ENCODE measurements at regions not wholly inside any gene's neighbourhood (a gene's known extent, or its start where the extent isn't known, plus 50 kb on each side); places are given as distances from the start of the nearest gene placed in this dataset.
"Not testable (repeated sequence)": the region's sequence is repeated elsewhere in the genome, so short reads cannot be mapped to it uniquely, and the experiment has no call there.

DNA sequence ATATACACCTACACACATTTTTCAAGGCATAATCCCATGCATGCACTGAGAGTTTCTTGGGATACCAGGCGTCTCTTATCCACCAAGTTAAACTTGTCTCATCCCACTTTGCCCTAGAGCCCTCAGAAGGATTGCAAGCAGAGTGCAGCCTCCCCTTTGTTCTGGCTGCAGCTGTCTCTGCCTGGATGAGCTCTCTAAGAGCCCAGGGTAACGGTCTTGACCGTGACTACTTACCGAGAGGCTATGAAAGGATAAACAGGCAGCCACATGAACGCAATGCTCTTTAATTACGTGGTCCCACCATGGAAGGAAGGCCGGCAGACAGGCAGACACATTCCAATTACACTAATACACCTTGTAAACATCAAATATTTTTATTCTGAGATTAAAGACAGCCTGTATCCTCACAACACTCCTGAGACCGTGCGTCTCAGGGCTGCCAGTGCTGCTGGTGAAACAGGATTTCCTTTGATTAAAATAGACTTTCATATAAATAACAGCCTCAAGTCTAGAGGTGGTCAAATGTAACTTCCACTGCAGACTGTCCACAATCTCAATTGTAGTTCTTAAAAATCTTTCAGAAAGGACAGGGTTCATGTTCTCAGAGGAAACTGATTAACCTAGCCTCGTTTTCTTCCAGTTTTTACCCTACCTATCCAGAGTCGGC lies 210.0 kb upstream of the PRDM1 start:
- no peak for DNase-seq

DNA sequence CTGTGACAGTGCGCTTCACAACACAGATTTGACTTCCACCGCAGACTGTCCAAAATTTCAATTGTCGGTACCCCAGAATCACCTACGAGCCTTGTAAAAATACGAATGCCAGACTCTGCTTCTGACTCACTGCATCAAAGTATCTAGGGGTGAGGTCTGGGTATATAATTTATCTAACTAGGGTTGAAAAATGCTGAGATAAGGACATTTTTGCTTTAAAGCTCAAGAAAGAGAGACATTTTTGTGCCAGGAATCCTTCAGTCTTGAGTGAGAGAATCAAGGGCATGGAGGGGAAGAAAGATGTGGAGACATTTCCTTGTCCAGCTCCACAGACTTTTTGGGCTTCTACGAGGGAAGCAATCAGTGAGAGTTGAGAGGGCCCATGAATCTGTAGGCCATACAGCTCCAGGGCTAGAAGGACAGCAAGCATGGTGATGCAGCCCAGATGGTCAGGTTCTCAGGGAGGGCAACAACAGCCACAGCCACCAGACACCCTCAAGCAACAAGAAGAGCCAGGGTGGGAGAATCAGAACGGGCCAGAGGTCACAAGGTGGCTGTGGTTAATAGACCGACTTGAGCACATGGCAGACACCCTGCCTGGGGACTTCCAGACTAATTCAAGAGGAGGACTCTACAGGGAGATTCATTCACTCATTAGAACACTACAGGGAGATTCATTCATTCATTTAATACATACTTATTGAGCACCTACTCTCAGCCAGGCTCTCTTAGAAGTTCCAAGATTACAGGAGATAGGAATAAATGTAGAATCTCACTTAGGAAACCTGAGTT lies 211.1 kb upstream of the PRDM1 start:
- no peak for DNase-seq

DNA sequence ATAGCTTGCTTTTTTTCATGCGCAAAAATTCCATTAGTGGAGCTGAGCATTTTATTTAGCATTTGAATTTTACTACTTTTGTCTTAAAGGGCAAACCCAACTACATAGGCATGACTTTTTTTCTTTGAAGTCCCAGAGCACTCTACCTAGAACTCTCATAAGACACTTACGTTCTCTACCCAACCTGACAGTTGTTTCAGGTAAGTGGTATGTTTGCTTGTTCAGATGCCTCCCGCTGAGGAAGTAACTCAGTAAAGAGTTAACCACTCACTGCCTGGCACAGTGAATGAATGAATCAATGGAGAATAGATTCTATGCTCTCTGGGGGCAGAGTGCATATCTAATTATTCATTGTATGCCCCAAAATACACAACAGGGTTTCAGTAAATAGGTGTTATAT lies 212.3 kb upstream of the PRDM1 start:
- DNase-seq: no peak

DNA sequence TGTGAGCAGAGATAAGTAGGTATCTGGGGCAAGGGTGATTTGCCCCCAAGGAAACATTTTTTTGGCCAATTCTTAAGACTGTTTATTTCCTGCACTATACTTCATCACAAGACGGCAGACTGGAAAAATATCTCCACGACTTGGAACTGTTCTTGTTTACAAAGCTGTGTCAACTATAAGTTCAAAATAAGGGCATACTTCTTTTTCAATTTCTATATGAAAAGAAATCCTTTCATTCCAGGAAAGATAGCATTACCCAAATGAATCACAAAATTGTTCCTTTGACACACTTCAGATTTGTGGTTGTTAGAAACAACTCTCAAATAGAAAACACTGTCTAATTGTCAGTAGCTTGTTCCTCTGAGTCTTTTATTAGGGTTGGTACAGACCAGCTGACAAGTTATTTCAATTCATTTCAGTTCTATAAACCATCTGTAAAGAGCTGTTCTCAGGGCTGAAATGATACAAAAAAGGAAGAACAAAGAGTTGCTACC lies 212.9 kb upstream of the PRDM1 start:
- DNase-seq: no peak

DNA sequence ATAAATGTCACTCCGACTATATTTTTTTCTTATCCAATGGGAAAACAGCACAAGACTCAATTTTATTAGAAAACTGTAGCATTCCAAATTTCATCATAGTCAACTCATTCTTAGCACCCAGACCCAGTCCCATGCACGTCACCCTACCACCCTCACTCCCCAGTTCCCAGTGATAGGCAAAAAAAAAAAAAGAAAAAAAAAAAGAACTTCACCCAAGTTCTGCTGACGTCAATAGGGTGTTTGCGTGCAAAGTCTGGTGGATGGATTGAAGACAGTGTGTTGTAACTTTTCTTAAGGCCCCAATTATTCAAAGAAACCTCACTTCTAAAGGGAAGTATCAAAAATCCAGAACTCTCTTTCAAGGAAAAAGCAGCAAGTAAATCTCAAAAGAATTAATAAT lies 213.9 kb upstream of the PRDM1 start:
- DNase-seq: no peak

DNA sequence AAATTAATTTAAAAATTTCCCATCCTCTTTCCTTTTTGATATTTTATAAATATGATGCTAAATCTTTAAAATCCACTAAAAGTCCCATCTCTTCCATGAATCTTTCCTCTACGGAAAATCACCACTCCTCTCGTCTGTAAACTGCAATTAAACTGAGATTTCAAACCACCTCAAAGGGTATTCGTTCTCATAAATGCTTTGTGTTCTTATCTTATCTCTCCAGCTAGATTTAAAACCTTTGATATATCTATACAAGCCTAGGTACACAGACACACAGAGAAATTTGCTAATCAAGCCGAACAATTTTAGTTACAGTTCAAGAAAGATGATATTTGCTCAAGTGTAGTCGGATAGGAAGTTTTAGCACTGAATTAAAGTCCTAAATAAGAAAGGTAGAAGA lies 214.6 kb upstream of the PRDM1 start:
- no peak for DNase-seq

DNA sequence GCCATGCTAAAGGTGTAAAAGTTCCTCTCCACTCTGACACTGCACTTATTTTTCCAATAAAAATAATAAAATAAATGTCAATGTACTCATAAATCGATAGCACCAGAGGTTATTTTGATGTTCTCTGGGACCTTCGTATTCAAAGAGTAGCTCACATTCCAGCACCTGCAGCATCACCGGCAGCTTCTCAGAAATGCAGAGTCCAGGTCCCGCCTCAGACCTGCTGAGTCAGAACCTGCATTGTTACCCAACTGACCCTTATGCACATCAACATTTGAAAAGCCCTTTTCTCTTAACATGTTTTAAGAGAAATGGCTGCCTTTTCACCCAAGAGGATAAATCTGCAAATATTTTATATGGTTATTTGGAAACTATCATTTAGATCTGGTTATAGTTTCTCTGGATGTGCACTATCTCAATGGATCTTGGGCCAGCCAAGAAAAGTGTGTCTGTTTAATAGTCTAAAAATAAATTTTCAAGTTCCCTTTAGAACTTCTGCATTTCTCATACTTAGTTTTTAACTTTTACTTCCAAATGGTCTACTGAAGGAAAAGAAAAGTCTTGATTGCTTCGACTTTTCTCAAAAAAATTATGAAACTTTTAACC lies 216.2 kb upstream of the PRDM1 start:
- DNase-seq: no peak

DNA sequence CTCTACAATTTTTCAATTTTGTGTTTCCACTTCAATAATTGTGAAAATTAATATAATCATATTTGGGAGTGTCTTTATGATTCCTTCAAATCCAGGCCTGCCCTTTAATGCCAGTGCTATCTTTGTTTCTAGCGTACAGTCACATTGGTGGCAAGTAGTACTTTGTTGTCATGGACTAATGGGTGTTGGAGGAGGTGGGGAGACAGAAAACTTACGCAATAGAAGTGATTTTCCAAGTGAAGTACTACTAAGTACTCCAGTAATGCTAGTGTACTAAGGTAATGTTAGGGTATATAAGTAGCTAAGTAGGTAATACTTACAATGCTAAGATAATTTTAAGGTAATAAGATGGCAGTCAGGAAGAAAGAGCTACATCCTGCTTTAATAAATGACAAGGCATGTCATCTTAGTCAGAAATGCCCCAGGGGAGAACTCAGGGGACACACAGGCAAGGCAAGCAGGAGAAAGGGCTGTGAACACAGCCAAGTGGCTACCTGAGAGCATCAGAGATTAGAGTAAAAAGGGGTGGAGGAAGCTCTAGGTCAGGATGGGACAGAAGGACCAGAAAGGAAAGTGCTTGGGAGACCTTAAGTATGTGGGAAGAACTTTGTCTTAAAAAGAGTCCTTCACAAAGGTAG lies 217.2 kb upstream of the PRDM1 start:
- no peak for DNase-seq

DNA sequence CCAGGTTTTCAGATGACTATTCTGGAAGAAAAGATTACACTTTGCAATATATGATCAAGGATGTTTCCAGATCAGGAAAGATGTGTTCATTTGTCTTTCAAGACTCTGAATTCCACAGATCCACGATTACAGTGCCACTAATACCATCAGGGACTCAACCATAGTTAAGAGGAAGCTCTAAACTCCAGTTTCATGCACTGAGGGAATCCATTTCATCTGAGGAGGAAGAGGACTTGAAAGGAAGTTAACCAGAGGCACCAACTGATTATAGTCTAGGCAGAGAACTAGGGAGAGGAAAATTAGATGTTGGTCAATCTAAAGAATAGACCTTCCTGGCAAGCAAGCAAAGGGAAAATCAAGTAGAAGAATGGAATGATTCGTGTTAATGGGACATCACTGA lies 218.3 kb upstream of the PRDM1 start:
- DNase-seq: no peak

DNA sequence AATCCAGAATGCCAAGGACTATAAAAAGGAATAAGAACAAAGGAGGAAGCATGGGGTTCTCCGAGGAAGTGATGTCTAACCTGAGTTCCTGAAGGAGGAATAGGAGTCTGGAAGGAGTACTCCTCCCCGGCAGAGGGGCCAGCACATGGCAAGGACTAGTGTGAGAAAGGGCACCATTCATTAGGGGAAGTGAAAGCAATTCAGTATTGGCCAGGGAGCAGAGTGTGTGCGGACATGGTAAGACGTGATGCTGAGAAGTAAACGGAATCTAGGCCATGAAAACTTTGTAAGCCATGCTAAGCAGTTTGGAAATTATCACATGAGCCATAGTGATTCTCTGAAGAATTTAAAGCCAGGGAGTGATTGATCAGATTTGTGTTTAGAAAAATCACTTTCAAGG lies 218.9 kb upstream of the PRDM1 start:
- no peak for DNase-seq

DNA sequence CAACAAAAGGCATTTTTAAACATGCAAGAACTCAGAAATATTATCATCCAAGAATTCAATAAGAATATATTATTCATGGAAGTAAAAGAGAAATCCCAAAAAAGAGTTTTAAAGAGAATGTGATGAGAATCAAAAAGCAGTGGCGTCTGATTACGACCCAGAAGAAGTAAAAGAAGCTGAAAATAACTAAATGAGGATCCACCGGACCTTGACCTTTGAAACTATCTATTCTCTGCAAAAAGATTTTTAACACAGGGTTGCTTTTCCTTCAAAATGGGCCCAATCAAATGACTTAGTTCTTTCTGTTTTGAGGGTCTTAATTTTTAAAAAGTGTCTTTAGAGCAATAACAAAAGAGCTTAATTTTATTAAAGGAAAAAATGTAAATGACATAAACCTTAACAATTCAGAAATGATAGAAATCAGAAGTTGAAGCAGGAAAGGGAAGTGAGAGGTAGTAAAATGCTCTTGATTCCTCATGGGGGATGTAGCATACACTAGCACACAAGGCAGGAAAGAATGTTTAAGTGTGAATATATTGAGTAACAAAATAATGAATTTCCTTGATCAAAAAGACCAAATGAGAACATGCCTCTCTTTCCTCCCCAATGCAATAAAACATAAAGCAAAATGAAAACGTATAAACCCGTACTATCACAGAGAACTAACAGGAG lies 223.1 kb upstream of the PRDM1 start:
- no peak for DNase-seq

DNA sequence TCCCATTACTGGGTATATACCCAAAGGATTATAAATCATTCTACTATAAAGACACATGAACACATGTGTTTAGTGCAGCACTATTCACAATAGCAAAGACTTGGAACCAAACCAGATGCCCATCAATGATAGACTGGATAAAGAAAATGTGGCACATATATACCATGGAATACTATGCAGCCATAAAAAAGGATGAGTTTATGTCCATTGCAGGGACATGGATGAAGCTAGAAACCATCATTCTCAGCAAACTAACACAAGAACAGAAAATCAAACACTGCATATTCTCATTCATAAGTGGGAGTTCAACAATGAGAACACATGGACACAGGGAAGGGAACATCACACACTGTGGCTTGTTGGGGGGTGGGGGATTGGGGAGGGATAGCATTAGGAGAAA lies 225.2 kb upstream of the PRDM1 start:
- DNase-seq: not testable (repeated sequence)

DNA sequence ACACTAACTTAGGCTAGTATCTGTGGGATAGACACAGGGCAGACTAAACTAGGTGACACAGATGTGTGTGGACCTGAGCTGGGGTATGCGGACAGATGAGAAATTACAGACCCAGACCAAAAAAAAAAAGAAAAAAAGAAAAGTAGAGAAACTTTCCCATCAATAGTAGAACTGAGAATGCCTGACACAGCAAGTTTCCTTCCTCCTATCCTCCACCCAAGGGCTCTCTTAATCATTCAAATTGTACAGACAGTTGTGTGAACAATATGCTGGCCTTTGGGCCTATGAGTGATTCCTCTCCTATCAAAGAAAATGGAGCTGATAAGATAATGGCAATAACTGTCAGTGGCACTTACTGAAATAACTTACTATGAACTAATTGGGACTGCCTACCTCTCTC lies 226.7 kb upstream of the PRDM1 start:
- DNase-seq: no peak

DNA sequence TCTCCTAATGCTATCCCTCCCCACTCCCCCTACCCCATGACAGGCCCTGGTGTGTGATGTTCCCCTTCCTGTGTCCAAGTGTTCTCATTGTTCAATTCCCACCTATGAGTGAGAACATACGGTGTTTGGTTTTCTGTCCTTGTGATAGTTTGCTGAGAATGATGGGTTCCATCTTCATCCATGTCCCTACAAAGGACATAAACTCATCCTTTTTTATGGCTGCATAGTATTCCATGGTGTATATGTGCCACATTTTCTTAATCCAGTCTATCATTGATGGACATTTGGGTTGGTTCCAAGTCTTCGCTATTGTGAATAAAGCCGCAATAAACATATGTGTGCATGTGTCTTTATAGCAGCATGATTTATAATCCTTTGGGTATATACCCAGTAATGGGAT lies 227.5 kb upstream of the PRDM1 start:
- DNase-seq: not testable (repeated sequence)

DNA sequence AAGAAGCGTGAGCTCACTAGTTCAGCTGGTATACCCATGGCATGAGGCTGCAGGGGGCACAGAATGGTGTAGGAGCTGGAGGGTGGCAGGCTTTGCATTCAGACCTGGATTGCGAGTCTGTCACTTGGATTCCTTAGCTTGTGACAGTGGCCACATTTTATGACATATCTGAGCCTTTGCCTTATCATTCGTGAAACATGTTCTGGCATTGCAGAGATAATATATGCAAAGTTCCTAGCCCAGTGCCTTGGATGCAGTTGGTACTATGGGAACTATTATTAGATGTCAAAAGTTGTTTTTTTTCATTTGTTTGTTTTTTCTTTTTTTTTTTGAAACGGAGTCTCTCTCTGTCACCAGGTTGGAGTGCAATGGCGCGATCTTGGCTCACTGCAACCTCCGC lies 230.7 kb upstream of the PRDM1 start:
- no peak for DNase-seq

DNA sequence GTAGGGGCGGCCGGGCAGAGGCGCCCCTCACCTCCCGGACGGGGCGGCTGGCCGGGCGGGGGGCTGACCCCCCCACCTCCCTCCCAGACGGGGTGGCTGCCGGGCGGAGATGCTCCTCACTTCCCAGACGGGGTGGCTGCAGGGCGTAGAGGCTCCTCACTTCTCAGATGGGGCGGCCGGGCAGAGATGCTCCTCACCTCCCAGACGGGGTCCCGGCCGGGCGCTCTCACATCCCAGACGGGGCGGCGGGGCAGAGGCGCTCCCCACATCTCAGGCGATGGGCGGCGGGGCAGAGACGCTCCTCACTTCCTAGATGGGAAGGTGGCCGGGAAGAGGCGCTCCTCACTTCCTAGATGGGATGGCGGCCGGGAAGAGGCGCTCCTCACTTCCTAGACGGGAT lies 232.2 kb upstream of the PRDM1 start:
- not testable (repeated sequence) for DNase-seq

DNA sequence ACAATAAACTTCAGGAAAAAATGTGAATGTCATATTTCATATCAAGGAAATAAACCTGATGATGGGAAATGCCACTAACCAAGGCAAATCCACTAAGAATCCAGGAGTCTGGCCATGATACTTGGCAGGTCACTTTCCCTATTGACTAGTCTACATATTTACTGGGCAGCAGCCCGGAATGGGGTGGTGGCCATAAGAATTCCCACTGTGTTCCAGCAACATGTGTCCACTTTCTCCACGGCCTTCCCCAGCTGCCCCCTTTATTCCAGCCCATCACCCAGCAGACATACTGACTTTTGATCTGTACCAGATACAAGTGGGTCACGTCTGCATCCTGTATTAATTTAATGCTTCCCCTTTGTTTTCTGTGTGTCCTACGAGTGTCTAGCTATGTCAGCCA lies 234.5 kb upstream of the PRDM1 start:
- DNase-seq: no peak

DNA sequence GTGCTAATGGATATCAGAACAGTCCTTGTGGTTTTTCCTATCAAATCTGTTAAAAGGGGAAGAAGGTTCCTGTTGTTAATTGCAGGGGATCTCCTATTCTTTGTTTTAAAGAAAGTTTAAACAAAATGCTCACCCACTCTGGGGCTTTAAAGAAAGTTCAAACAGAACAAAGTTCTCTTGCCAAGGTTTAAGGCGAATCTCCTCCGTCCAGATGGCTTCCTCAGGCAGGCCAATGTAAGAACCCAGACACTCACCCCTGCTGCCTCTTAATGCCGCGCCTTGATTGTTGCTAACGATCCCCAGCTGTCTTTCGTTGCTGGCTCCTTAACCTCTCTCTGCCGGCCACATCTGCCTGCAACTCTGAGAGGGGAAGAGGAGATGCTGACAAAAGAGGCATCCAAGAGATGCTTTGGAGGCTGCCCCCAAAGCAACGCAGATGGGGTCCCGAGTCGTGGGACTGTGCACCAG lies 235.0 kb upstream of the PRDM1 start:
- no peak for DNase-seq

DNA sequence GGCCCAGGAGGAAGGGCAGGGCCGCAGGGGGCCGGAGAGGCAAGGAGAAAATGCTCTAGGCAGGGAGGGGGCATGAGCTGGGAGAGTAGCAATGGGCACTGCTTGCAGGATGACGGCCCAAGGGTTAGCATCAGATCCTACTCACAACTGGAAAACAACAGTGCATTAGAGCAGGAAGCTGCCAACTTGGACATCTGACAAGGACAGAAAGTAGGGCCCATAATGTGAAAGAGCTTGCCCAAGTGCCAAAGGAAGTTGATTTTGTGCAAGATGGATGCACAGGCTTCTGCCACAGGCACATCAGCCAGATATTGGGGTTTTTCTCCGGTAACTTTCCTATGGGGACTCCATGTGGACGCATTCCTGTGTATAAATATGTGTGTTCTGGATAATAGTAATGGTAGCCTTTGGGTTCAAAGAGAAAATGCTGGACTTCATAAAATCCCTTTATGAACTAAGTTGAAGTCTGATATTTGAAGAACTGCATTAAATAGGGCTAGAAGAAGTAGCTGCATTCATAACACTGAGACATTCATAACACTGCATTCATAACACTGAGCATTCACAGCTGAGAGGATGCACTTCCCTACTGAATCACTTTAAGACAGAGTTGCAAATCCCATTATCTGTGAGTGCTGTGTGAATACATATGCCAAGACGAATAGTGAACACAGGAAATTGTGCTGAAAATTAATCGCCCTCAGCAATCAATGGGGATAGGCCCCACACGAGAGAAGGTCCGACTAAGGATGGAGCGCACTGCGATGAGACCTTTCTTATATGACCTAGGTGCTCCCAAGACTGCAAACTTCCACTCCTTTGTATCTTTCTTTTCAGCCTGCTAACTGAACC lies 235.6 kb upstream of the PRDM1 start:
- DNase-seq: no peak

DNA sequence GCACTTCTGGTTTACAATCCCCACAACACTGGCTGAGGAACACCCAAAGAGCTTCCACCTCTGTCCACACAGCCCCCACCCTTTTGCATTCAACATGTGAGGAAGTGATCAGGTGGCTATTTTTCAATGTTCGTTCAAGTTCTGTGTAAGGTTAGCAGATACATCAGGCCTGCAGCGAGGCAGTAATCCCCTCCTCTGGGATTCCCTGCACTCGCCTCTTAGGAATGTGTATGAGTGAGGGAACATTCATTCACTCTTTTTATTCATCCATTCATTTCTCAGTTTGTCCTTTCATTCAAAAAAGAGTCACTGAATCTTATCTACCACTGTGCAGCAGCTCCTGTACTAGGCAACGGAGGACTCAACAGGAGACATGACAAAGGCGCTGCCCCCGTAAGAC lies 236.4 kb upstream of the PRDM1 start:
- no peak for DNase-seq

DNA sequence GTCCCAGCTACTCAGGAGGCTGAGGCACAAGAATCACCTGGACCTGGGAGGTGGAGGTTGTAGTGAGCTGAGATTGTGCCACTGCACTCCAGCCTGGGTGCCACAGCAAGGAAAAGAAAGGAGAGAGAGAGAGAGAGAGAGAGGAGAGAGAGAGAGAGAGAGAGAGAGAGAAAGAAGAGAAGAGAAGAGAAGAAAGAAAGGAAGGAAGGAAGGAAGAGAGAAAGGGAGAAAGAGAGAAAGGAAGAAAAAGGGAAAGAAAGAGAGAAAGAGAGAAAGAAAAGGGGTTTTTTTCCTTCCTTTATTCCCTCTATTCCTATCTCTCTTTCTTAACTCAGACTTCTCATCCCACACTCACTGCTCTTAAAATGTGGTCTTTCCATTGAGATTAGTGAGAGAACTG lies 238.7 kb upstream of the PRDM1 start:
- no peak for DNase-seq

DNA sequence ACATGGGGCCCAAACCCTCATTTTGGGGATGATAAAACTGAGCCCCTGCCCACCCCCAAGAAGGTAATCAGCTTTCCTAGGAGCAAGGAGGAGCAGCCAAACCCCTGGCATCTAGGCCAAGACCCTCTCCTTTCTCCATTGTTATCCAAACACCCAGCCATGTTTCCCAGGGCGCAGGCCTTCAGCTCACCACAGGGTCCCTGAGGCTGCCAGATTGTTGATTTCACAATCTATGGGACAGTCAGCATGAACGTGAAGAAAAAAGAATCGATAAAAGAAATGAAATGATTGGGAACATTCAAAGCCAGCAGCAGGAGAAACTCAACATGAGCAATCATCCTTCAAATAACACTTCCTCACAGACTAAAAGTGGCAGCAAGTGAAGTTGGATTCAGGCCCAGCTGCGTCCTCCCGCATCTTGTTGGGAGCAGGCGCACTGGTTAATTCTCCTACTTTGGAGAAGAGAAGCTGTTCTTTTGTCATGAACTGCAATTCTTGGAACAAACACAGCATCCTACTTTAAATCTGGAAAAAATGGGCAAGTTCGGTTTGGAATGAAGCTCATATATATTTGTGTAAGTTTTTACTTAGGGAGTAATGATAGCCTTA lies 241.8 kb upstream of the PRDM1 start:
- no peak for DNase-seq

Data from activated CD8-positive, alpha-beta memory T cell treated with anti-CD3 and anti-CD28 coated beads, Interleukin-2, amount 50 U/mL, for 48 hours (primary cell).